ENCODE measurements at regions not wholly inside any gene's neighbourhood (a gene's known extent, or its start where the extent isn't known, plus 50 kb on each side); places are given as distances from the start of the nearest gene placed in this dataset.

DNA sequence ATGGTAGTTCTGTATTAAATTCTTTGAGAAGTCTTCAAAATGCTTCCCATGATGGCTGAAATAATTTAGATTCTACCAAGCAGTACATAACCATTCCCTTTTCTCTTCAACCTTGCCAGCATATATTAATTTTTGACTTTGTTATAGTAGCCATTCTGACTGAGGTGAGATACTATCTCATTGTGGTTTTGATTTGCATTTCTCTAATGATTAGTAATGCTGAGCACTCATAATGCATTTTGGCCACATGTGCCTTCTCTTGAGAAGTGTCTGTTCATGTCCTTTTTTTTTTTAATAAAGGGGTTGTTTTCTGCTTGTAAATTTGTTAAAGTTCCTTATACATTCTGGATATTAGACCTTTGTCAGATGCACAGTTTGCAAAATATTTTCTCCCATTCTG, 173.9 kb downstream of the CALCRL start:
- no peaks in the 10 kb centered on the region for H3K4me1 ChIP-seq (replicated peaks in 1 of 2; ENCODE audit: control insufficient read depth in 2 of 2, insufficient read depth in 2 of 2, low read length in 2 of 2)
- H3K4me3 ChIP-seq: no peak overlapping the region
- CTCF ChIA-PET (ENCODE audit: low intra/inter-chr PET ratio): no interaction called here
- no peak overlapping the region for H3K4me2 ChIP-seq (ENCODE audit: insufficient read depth, low read length)
- ATAC-seq (no peak), FAIRE-seq (no peak), DNase-seq (ENCODE audit: extremely low read depth in 1 of 4, low spot score in 3 of 4) (no peak)
- no peaks in the 10 kb centered on the region for H3K36me3 ChIP-seq (ENCODE audit: control insufficient read depth, insufficient read depth, low read length)
- H3K79me2 ChIP-seq (ENCODE audit: control insufficient read depth, insufficient read depth, low read length): no peaks in the 10 kb centered on the region
- POLR2A ChIA-PET: no interaction called here
- no peak overlapping the region for H2AFZ ChIP-seq (ENCODE audit: low read depth, low read length)
- in situ Hi-C loops (cut with MboI) (no loop called here), intact Hi-C loops (cut with micrococcal nuclease) (no loop called here)
- no TSS peak for BruUV-seq (replicated peaks)
- H3K27ac ChIP-seq (ENCODE audit: extremely low read depth, low read depth, low read length): no peak overlapping the region
- H3K9me3 ChIP-seq (replicated peaks; ENCODE audit: control insufficient read depth, insufficient read depth, low read depth, low read length): no peaks in the 10 kb centered on the region
- no peaks in the 10 kb centered on the region for H4K20me1 ChIP-seq (replicated peaks; ENCODE audit: control insufficient read depth, insufficient read depth, low read length)
- H3K9me1 ChIP-seq (ENCODE audit: control insufficient read depth, insufficient read depth, low read length): no peaks in the 10 kb centered on the region
- H3K9ac ChIP-seq (ENCODE audit: insufficient read depth in 1 of 2, low read depth in 2 of 2, low read length in 2 of 2): no peak overlapping the region
- H3K27me3 ChIP-seq (ENCODE audit: control insufficient read depth in 2 of 2, insufficient read depth in 2 of 2, low read length in 2 of 2): no peaks in the 10 kb centered on the region
- TF ChIP-seq L3MBTL2 (IDR thresholded peaks at IDR 0.05) (no peak), ZFP1 (CRISPR knock-in tag; IDR thresholded peaks at IDR 0.05) (no peak), PTTG1 (tag; IDR thresholded peaks at IDR 0.05; ENCODE audit: low read depth) (no peak), ZNF77 (CRISPR knock-in tag; IDR thresholded peaks at IDR 0.05) (no peak), ZNF3 (CRISPR knock-in tag; IDR thresholded peaks at IDR 0.05) (no peak), RBFOX2 (IDR thresholded peaks at IDR 0.05; ENCODE audit: low read depth, low read length) (no peak), CTBP1 (IDR thresholded peaks at IDR 0.05; ENCODE audit: borderline replicate concordance) (no peak), ZSCAN29 (IDR thresholded peaks at IDR 0.05) (no peak), DNMT1 (IDR thresholded peaks at IDR 0.05) (no peak), FOXP1 (CRISPR knock-in tag; IDR thresholded peaks at IDR 0.05) (no peak)
- TF ChIP-seq, protein P1, sequence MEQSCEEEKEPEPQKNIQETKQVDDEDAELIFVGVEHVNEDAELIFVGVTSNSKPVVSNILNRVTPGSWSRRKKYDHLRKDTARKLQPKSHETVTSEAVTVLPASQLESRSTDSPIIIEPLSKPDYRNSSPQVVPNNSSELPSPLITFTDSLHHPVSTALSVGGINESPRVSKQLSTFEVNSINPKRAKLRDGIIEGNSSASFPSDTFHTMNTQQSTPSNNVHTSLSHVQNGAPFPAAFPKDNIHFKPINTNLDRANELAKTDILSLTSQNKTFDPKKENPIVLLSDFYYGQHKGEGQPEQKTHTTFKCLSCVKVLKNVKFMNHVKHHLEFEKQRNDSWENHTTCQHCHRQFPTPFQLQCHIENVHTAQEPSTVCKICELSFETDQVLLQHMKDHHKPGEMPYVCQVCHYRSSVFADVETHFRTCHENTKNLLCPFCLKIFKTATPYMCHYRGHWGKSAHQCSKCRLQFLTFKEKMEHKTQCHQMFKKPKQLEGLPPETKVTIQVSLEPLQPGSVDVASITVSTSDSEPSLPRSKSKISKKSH (CRISPR knock-in tag; IDR thresholded peaks at IDR 0.05): no peak

Measured in K562 (cell line).